Colonic mucosa (tissue), 4 donors: ENCODE measurements at regions not wholly inside any gene's neighbourhood (a gene's known extent, or its start where the extent isn't known, plus 50 kb on each side); places are given as distances from the start of the nearest gene placed in this dataset.

Experiments used
- DNase-seq: peaks from one replicate; pipeline ENCODE4 v3.0.0-alpha.2; 2020
- H3K27ac ChIP-seq: fragments of 200-600 bp; one replicate; pipeline ENCODE4 v1.8.0; 2021
- H3K27me3 ChIP-seq: fragments of 200-600 bp; one replicate; pipeline ENCODE4 v1.8.0; 2021
- H3K36me3 ChIP-seq: fragments of 200-600 bp; one replicate; pipeline ENCODE4 v1.8.0; 2021
- H3K4me1 ChIP-seq: fragments of 200-600 bp; one replicate; pipeline ENCODE4 v1.8.0; 2021; ENCODE audit warnings: mild to moderate bottlenecking
- H3K4me3 ChIP-seq: fragments of 200-600 bp; one replicate; pipeline ENCODE4 v1.8.0; 2021
- H3K9ac ChIP-seq, 2 donors: one replicate each; pipeline ENCODE4 v1.7.0; 2013; ENCODE audit warnings: control low read depth in 2 of 2, low read depth in 2 of 2, low read length in 2 of 2
- H3K9me3 ChIP-seq: fragments of 200-600 bp; one replicate; pipeline ENCODE4 v1.8.0; 2021
- intact Hi-C: fragments of 100-400 bp; cut with DNase I; formaldehyde crosslinking; loops from one replicate; pipeline ENCODE4 v1.14.1; 2022
- TF ChIP-seq, protein P1 (sequence below): fragments of 200-600 bp; IDR thresholded peaks from one replicate; pipeline ENCODE4 v1.8.0; 2022; ENCODE audit warnings: antibody characterized with exemption, mild to moderate bottlenecking
- donor health status: healthy.
- donor health status: DM: no; HTN: no; CAD: no.
- donor health status: DM: no; HTN: no; CAD: no.

DNA sequence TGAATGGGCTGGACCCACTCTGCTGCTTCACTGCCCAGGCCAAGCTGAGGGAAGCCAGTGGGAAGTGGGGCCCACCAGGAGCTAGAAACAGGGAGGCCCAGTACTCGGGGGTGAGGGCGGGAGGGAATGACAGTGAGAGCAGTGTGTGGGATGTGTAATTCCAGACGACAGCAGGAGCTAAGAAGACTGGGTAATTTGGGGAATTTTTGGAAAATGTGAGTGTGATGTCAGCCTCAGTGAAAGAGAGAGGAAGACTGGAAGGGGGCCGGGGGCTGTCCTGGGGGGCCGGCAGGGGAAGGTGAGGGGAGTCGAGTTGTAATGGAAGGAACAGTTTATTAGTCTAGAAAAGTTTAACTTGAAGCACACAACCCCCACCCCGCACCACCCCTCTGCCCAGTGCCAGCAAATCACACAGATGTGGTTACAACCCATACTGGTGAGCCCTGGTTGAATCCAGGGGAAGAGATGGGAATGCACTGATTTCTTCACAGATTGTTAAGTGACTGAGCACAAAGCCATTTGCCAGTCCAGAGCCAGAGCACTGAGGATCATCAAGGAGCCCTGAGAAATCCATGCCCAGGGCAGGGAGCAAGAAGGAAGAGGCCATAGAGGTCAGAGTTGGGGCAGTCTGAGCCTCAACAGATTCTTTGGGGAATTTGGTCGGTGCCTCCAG is 76.7 kb upstream of the PKDCC start:
- H3K27me3 ChIP-seq: no peaks in the 10 kb centered on the region
- TF ChIP-seq, protein P1, sequence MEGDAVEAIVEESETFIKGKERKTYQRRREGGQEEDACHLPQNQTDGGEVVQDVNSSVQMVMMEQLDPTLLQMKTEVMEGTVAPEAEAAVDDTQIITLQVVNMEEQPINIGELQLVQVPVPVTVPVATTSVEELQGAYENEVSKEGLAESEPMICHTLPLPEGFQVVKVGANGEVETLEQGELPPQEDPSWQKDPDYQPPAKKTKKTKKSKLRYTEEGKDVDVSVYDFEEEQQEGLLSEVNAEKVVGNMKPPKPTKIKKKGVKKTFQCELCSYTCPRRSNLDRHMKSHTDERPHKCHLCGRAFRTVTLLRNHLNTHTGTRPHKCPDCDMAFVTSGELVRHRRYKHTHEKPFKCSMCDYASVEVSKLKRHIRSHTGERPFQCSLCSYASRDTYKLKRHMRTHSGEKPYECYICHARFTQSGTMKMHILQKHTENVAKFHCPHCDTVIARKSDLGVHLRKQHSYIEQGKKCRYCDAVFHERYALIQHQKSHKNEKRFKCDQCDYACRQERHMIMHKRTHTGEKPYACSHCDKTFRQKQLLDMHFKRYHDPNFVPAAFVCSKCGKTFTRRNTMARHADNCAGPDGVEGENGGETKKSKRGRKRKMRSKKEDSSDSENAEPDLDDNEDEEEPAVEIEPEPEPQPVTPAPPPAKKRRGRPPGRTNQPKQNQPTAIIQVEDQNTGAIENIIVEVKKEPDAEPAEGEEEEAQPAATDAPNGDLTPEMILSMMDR: no peak
- H3K4me3 ChIP-seq: no peak overlapping the region
- H3K27ac ChIP-seq: no peak overlapping the region
- DNase-seq: no peak
- H3K9ac ChIP-seq: no peak overlapping the region
- no peaks in the 10 kb centered on the region for H3K36me3 ChIP-seq
- no peaks in the 10 kb centered on the region for H3K9me3 ChIP-seq
- intact Hi-C loops: no loop called here
- peaks cover 15% of the 10 kb centered on the region for H3K4me1 ChIP-seq

DNA sequence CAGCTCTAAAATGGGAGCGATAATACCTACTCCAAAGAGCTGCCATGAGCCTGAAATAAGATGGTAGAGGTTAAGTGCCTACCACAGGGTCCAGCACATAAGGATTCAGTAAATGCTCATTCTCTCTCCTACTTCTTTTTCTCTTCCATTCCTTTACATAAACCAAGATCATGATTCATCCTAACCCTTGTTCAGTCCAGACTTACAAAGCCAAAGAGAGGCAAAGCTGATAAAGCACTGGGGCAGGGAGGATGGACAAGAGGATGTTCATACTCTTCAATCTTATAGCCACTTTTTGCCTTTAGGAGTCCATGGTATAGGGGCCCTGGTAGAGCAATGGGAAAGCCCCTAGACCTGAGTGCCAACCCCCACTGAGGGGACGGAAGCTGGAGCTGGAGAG is 75.6 kb upstream of the PKDCC start:
- Histone ChIP-seq H3K36me3 (no peaks in the 10 kb centered on the region), H3K27me3 (no peaks in the 10 kb centered on the region), H3K4me1 (peaks cover 9% of the 10 kb centered on the region), H3K4me3 (no peak overlapping the region), H3K9me3 (no peaks in the 10 kb centered on the region), H3K9ac (no peak overlapping the region), H3K27ac (no peak overlapping the region)
- DNase-seq: no peak
- intact Hi-C loops: no loop called here
- TF ChIP-seq, protein P1: no peak

DNA sequence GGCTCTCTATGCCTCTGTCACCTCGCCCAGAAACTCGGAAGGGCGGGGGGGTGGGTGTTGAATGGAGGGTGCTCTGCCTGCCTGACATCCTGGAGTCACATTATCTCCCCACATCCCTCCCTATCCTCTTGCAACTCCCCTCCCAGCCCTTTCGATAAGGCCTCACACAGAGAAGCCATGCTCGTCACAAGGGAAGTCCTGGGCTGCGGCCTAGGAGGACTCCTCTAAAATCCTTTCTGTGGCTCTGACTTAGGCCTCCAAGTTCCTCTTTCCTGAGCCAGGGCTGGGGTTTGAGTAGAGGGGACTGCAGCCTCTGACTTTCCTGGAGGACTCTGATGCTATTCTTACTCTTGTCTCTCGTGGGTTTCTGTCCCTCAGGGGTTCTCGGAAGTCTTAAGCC is 75.0 kb upstream of the PKDCC start:
- TF ChIP-seq, protein P1: no peak
- no peaks in the 10 kb centered on the region for H3K36me3 ChIP-seq
- H3K9me3 ChIP-seq: no peaks in the 10 kb centered on the region
- peaks cover 2% of the 10 kb centered on the region for H3K4me1 ChIP-seq
- H3K27me3 ChIP-seq: no peaks in the 10 kb centered on the region
- H3K27ac ChIP-seq: no peak overlapping the region
- no peak overlapping the region for H3K4me3 ChIP-seq
- no peak overlapping the region for H3K9ac ChIP-seq
- no peak for DNase-seq
- intact Hi-C loops: no loop called here

- H3K36me3 ChIP-seq: no peaks in the 10 kb centered on the region
- no peak for DNase-seq
- intact Hi-C loops: no loop called here
- no peaks in the 10 kb centered on the region for H3K27me3 ChIP-seq
- TF ChIP-seq, protein P1: no peak
- no peak overlapping the region for H3K9ac ChIP-seq
- H3K4me1 ChIP-seq: no peaks in the 10 kb centered on the region
- H3K4me3 ChIP-seq: no peak overlapping the region
- H3K27ac ChIP-seq: no peak overlapping the region
- no peaks in the 10 kb centered on the region for H3K9me3 ChIP-seq
These were observed 74.0 kb upstream of the PKDCC start for GRCh38 chr2:41973871-41974270.

DNA sequence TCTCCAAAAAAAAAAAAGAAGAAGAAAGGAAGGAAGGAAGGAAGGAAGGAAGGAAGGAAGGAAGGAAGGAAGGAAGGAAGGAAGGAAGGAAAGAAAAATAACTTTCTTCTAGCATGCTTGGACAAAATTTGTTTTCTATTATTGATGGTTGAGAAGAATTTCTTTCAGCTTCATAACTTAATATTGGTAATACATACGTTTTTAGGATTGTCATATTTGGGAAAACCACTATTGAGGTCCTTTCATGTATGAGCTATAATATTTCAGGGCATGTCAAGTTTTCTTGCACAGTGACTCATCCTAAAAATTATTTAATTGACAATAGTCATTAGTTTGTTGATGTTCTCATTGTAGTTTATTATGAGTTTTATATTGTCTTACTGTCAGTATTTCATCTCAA is 66.4 kb upstream of the PKDCC start:
- no peak for DNase-seq
- Histone ChIP-seq H3K36me3 (no peaks in the 10 kb centered on the region), H3K27me3 (no peaks in the 10 kb centered on the region), H3K9ac (no peak overlapping the region), H3K9me3 (no peaks in the 10 kb centered on the region), H3K27ac (no peak overlapping the region), H3K4me3 (no peak overlapping the region), H3K4me1 (no peaks in the 10 kb centered on the region)
- TF ChIP-seq, protein P1: no peak
- intact Hi-C loops: no loop called here
